Cardiac fibroblast (primary cell): ENCODE measurements at regions not wholly inside any gene's neighbourhood (a gene's known extent, or its start where the extent isn't known, plus 50 kb on each side); places are given as distances from the start of the nearest gene placed in this dataset.

Experiments used
- DNase-seq, 2 donors: peaks; one replicate each; pipeline versions ENCODE4 v3.0.0 to v3.0.0-alpha.2; 2010; ENCODE audit warnings: low read depth in 2 of 2
- H3K4me3 ChIP-seq, 2 donors: replicated peaks in 1 of 2; 1 replicate in 1 of 2; 2 replicates in 1 of 2; pipeline ENCODE4 v1.5.1; 2011; ENCODE audit warnings: low read depth in 2 of 2, low read length in 2 of 2, mild to moderate bottlenecking in 2 of 2, moderate library complexity in 1 of 2
- CTCF ChIP-seq: IDR thresholded peaks from one replicate; pipeline ENCODE4 v1.5.1; 2011; ENCODE audit warnings: low read depth, mild to moderate bottlenecking, low read length, inconsistent platforms

- DNase-seq = peak in 1 of 2 donors; percentile 3
- H3K4me3 ChIP-seq = no peak overlapping the region
- no peak for TF ChIP-seq CTCF
These were observed 427.3 kb upstream of the ST6GAL2 start for GRCh38 chr2:107313316-107313715.

GRCh38 chr2:107320881-107321280, 434.9 kb upstream of the ST6GAL2 start:
- no peak for DNase-seq
- TF ChIP-seq CTCF = no peak
- no peak overlapping the region for H3K4me3 ChIP-seq

GRCh38 chr2:107322416-107322815, 436.4 kb upstream of the ST6GAL2 start:
- DNase-seq = no peak
- H3K4me3 ChIP-seq = no peak overlapping the region
- no peak for TF ChIP-seq CTCF

GRCh38 chr2:107323946-107324565, 438.1 kb upstream of the ST6GAL2 start:
- TF ChIP-seq CTCF = no peak
- H3K4me3 ChIP-seq = no peak overlapping the region
- no peak for DNase-seq

GRCh38 chr2:107325981-107326786, 440.2 kb upstream of the ST6GAL2 start:
- TF ChIP-seq CTCF = no peak
- H3K4me3 ChIP-seq = no peak overlapping the region
- DNase-seq = peak; percentile 81 to 95

- TF ChIP-seq CTCF = no peak
- no peak overlapping the region for H3K4me3 ChIP-seq
- peak; percentile 11 to 60 for DNase-seq
These were observed 448.3 kb upstream of the ST6GAL2 start for GRCh38 chr2:107334306-107334705.
